DOHH2 (cell line): ENCODE measurements at regions not wholly inside any gene's neighbourhood (a gene's known extent, or its start where the extent isn't known, plus 50 kb on each side); places are given as distances from the start of the nearest gene placed in this dataset.
"Not testable (repeated sequence)": the region's sequence is repeated elsewhere in the genome, so short reads cannot be mapped to it uniquely, and the experiment has no call there.

Source experiments
- H3F3A ChIP-seq: fragments of 200-600 bp; sonication (generic), shearing (Covaris generic); 2 replicates; pipeline ENCODE4 v1.6.0; 2016; ENCODE audit warnings: antibody characterized with exemption, mild to moderate bottlenecking; ENCODE audit not compliant: control insufficient read depth, insufficient read depth
- H3K27ac ChIP-seq: fragments of 200-600 bp; sonication (generic); 2 replicates; pipeline ENCODE4 v1.5.1; 2014; ENCODE audit warnings: low read depth, mild to moderate bottlenecking, low read length, moderate library complexity
- H3K27me3 ChIP-seq: fragments of 200-600 bp; sonication (generic); 2 replicates; pipeline ENCODE4 v1.6.1; 2014; ENCODE audit warnings: mild to moderate bottlenecking, low read length, mixed read lengths; ENCODE audit not compliant: control insufficient read depth
- H3K36me3 ChIP-seq: fragments of 200-600 bp; sonication (generic); 2 replicates; pipeline ENCODE4 v1.6.1; 2014; ENCODE audit warnings: mild to moderate bottlenecking, low read length, moderate library complexity, mixed read lengths; ENCODE audit not compliant: control insufficient read depth
- H3K4me1 ChIP-seq: fragments of 200-600 bp; sonication (generic); 2 replicates; pipeline ENCODE4 v1.6.1; 2014; ENCODE audit warnings: mild to moderate bottlenecking, low read length, mixed read lengths; ENCODE audit not compliant: control insufficient read depth
- H3K4me2 ChIP-seq: fragments of 200-600 bp; sonication (generic); 2 replicates; pipeline ENCODE4 v1.6.0; 2014; ENCODE audit warnings: mild to moderate bottlenecking, low read length, moderate library complexity
- H3K4me3 ChIP-seq: fragments of 200-600 bp; sonication (generic); 2 replicates; pipeline ENCODE4 v1.5.1; 2014; ENCODE audit warnings: mild to moderate bottlenecking, low read length, mixed read lengths
- H3K79me2 ChIP-seq: fragments of 200-600 bp; sonication (generic); 2 replicates; pipeline ENCODE4 v1.6.1; 2014; ENCODE audit warnings: mild to moderate bottlenecking, low read length, mixed read lengths; ENCODE audit not compliant: control insufficient read depth
- H3K9me2 ChIP-seq: fragments of 200-600 bp; sonication (generic); replicated peaks from 2 replicates; pipeline ENCODE4 v1.6.1; 2014; ENCODE audit warnings: mild to moderate bottlenecking, low read length, mixed read lengths; ENCODE audit not compliant: control insufficient read depth
- H3K9me3 ChIP-seq: fragments of 200-600 bp; sonication (generic); 2 replicates; pipeline ENCODE4 v1.6.1; 2014; ENCODE audit warnings: antibody characterized with exemption, low read length, mixed read lengths; ENCODE audit not compliant: control insufficient read depth, insufficient read depth
- H4K20me1 ChIP-seq: fragments of 200-600 bp; sonication (generic); 2 replicates; pipeline ENCODE4 v1.6.0; 2014; ENCODE audit warnings: low read depth, mild to moderate bottlenecking, antibody characterized with exemption, low read length, moderate library complexity; ENCODE audit not compliant: control insufficient read depth, insufficient read depth
- CTCF ChIP-seq: fragments of 200-600 bp; sonication (generic); IDR thresholded peaks from one replicate; pipeline ENCODE4 v1.5.1; 2014; ENCODE audit warnings: antibody characterized with exemption, mild to moderate bottlenecking, low read depth, low read length; ENCODE audit not compliant: poor library complexity, severe bottlenecking
- EZH2phosphoT487 ChIP-seq: fragments of 200-600 bp; sonication (generic); IDR thresholded peaks from 2 replicates; pipeline ENCODE4 v1.6.1; 2017; ENCODE audit warnings: borderline replicate concordance, mild to moderate bottlenecking, antibody characterized with exemption, low read length, moderate library complexity, mixed read lengths

DNA sequence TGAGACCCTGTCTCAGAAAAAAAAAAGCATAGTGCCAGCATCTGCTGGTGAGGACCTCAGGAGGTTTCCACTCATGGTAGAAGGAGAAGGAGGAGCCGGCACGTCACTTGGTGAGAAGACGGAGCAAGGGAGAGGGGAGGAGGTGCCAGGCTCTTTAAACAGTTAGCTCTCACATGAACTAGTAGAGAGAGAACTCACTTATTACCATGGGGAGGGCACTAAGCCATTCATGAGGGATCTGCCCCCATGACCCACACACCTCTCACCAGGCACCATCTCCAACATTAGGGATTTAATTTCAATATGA lies 62.9 kb upstream of the VKORC1L1 start:
- Histone ChIP-seq H3K36me3 (no peaks in the 10 kb centered on the region), H3K4me2 (no peak overlapping the region), H3K27ac (no peak overlapping the region), H3K9me3 (no peaks in the 10 kb centered on the region), H3K9me2 (no peaks in the 10 kb centered on the region), H4K20me1 (no peaks in the 10 kb centered on the region), H3K4me3 (no peak overlapping the region), H3K4me1 (no peaks in the 10 kb centered on the region), H3K79me2 (no peaks in the 10 kb centered on the region), H3K27me3 (no peaks in the 10 kb centered on the region), H3F3A (no peaks in the 10 kb centered on the region)
- TF ChIP-seq CTCF: no peak
- no peak for TF ChIP-seq EZH2phosphoT487

GRCh38 chr7:65812281-65812680 lies 60.6 kb upstream of the VKORC1L1 start:
- no peaks in the 10 kb centered on the region for H3K79me2 ChIP-seq
- H3K27ac ChIP-seq: no peak overlapping the region
- H3K36me3 ChIP-seq: no peaks in the 10 kb centered on the region
- no peak overlapping the region for H3K4me2 ChIP-seq
- H3K9me3 ChIP-seq: no peaks in the 10 kb centered on the region
- H3K4me1 ChIP-seq: no peaks in the 10 kb centered on the region
- no peaks in the 10 kb centered on the region for H3F3A ChIP-seq
- H3K27me3 ChIP-seq: no peaks in the 10 kb centered on the region
- H3K9me2 ChIP-seq: no peaks in the 10 kb centered on the region
- no peaks in the 10 kb centered on the region for H4K20me1 ChIP-seq
- no peak overlapping the region for H3K4me3 ChIP-seq
- no peak for TF ChIP-seq CTCF
- TF ChIP-seq EZH2phosphoT487: no peak

DNA sequence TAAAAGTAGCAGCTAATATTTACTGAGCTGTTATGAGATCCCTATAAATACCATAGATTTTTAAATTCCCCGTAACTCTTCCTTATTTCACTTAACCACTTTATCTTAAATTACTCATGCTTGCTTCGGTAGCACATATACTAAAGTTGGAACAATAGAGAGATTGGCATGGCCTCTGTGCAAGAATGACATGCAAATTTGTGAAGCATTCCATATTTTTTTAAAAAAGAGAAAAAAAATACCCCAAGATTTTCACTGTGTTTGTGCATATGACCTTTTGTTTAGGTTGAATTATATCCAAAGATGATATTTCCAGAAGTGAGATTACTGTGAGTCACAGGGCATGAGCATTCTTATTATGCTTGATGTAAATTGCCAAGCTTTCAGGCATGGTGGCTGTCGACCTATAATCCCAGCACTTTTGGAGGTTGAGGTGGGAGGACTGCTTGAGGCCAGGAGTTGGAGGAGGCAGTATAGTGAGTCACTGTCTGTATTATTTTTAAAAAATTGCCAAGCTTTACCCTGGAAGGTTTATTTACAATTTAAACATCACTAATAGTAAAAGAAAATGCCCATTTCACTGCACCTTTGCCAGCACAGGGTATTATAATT lies 58.2 kb upstream of the VKORC1L1 start:
- not testable (repeated sequence) for H3K9me3 ChIP-seq, H3K36me3 ChIP-seq, H3K4me3 ChIP-seq, H3K4me2 ChIP-seq, H3K27ac ChIP-seq, H3K79me2 ChIP-seq, H3K27me3 ChIP-seq, H3K9me2 ChIP-seq, H3F3A ChIP-seq, H4K20me1 ChIP-seq, H3K4me1 ChIP-seq

DNA sequence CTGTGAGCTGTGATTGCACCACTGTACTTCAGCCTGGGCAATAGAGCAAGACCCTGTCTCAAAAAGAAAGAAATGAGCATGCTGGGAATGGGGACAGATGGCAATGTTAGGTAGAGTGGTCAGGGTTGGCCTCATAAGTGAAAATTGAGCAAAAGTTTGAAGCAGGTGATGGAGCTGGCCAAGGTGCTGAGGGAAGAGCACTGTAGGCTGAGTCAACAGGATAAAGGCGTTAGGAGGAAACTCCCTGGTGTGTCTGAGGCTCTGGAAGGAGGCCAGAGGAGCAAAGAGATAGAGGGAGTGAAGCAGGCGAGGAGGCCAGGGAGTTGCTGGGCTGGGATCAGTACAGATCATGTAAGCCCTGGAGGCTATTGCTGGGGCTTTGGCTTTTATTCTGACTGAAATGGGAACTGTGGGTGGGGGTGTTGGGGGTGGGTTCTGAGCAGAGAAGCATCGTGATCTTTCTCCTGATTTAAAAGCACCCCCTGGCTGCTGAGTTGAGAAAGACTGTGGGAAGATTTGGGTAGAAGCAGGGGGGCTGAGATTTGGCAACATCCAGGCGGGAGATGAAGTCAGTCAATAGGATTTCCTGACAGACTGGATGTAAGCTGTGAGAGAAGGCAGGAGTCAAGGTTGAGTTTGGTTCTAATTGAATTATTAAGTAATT lies 52.5 kb upstream of the VKORC1L1 start:
- no peaks in the 10 kb centered on the region for H3F3A ChIP-seq
- no peaks in the 10 kb centered on the region for H4K20me1 ChIP-seq
- no peak for TF ChIP-seq CTCF
- no peak for TF ChIP-seq EZH2phosphoT487
- H3K4me1 ChIP-seq: no peaks in the 10 kb centered on the region
- no peaks in the 10 kb centered on the region for H3K79me2 ChIP-seq
- no peaks in the 10 kb centered on the region for H3K9me3 ChIP-seq
- no peaks in the 10 kb centered on the region for H3K27me3 ChIP-seq
- no peaks in the 10 kb centered on the region for H3K9me2 ChIP-seq
- no peak overlapping the region for H3K27ac ChIP-seq
- no peak overlapping the region for H3K4me3 ChIP-seq
- H3K36me3 ChIP-seq: no peaks in the 10 kb centered on the region
- no peak overlapping the region for H3K4me2 ChIP-seq
